ENCODE measurements at regions not wholly inside any gene's neighbourhood (a gene's known extent, or its start where the extent isn't known, plus 50 kb on each side); places are given as distances from the start of the nearest gene placed in this dataset.

- no peaks in the 10 kb centered on the region for H3K9me3 ChIP-seq (ENCODE audit: insufficient read depth, low read length)
- H4K20me1 ChIP-seq (ENCODE audit: insufficient read depth, low read length), result no peaks in the 10 kb centered on the region
- H3K79me2 ChIP-seq (ENCODE audit: low read length), result no peaks in the 10 kb centered on the region
- H3K27me3 ChIP-seq (ENCODE audit: low read depth, low read length), result peaks cover 8% of the 10 kb centered on the region; the same call in 1 of the 2 replicates
- no peak overlapping the region for H3K9ac ChIP-seq (ENCODE audit: low read length)
- TF ChIP-seq CTCF (IDR thresholded peaks at IDR 0.05; ENCODE audit: low read depth, low read length) (no peak), EZH2phosphoT487 (IDR thresholded peaks at IDR 0.05; ENCODE audit: low read depth) (no peak)
- H2AFZ ChIP-seq (ENCODE audit: low read depth, low read length), result no peak overlapping the region
- H3K36me3 ChIP-seq (replicated peaks; ENCODE audit: low read depth, low read length), result no peaks in the 10 kb centered on the region
- H3K4me3 ChIP-seq (ENCODE audit: low read length), result no peak overlapping the region
- H3K4me2 ChIP-seq (ENCODE audit: low read length), result no peak overlapping the region
- H3K4me1 ChIP-seq (ENCODE audit: low read length), result peaks cover 22% of the 10 kb centered on the region
- no peak overlapping the region for H3K27ac ChIP-seq (ENCODE audit: low read length)
These were observed 90.5 kb upstream of the VPREB1 start for GRCh38 chr22:22154040-22154439.

GRCh38 chr22:22151308-22151707, 93.3 kb upstream of the VPREB1 start:
- Histone ChIP-seq H3K36me3 (replicated peaks; ENCODE audit: low read depth, low read length) (no peaks in the 10 kb centered on the region), H3K27me3 (ENCODE audit: low read depth, low read length) (peaks cover 29% of the 10 kb centered on the region), H3K79me2 (ENCODE audit: low read length) (no peaks in the 10 kb centered on the region), H3K9me3 (ENCODE audit: insufficient read depth, low read length) (no peaks in the 10 kb centered on the region), H3K4me1 (ENCODE audit: low read length) (peaks cover 10% of the 10 kb centered on the region), H2AFZ (ENCODE audit: low read depth, low read length) (no peak overlapping the region), H4K20me1 (ENCODE audit: insufficient read depth, low read length) (no peaks in the 10 kb centered on the region), H3K4me2 (ENCODE audit: low read length) (no peak overlapping the region), H3K27ac (ENCODE audit: low read length) (no peak overlapping the region), H3K9ac (ENCODE audit: low read length) (no peak overlapping the region), H3K4me3 (ENCODE audit: low read length) (no peak overlapping the region)
- TF ChIP-seq EZH2phosphoT487 (IDR thresholded peaks at IDR 0.05; ENCODE audit: low read depth), result no peak
- TF ChIP-seq CTCF (IDR thresholded peaks at IDR 0.05; ENCODE audit: low read depth, low read length), result no peak

GRCh38 chr22:22150457-22150856, 94.1 kb upstream of the VPREB1 start:
- peaks cover 10% of the 10 kb centered on the region for H3K4me1 ChIP-seq (ENCODE audit: low read length)
- no peak overlapping the region for H3K4me2 ChIP-seq (ENCODE audit: low read length)
- H2AFZ ChIP-seq (ENCODE audit: low read depth, low read length), result no peak overlapping the region
- H3K36me3 ChIP-seq (replicated peaks; ENCODE audit: low read depth, low read length), result no peaks in the 10 kb centered on the region
- no peaks in the 10 kb centered on the region for H3K79me2 ChIP-seq (ENCODE audit: low read length)
- no peak for TF ChIP-seq EZH2phosphoT487 (IDR thresholded peaks at IDR 0.05; ENCODE audit: low read depth)
- no peak for TF ChIP-seq CTCF (IDR thresholded peaks at IDR 0.05; ENCODE audit: low read depth, low read length)
- H3K27ac ChIP-seq (ENCODE audit: low read length), result no peak overlapping the region
- no peak overlapping the region for H3K4me3 ChIP-seq (ENCODE audit: low read length)
- no peaks in the 10 kb centered on the region for H4K20me1 ChIP-seq (ENCODE audit: insufficient read depth, low read length)
- peaks cover 30% of the 10 kb centered on the region for H3K27me3 ChIP-seq (ENCODE audit: low read depth, low read length)
- H3K9me3 ChIP-seq (ENCODE audit: insufficient read depth, low read length), result no peaks in the 10 kb centered on the region
- no peak overlapping the region for H3K9ac ChIP-seq (ENCODE audit: low read length)

- no peaks in the 10 kb centered on the region for H3K79me2 ChIP-seq (ENCODE audit: low read length)
- no peak overlapping the region for H3K4me3 ChIP-seq (ENCODE audit: low read length)
- no peak for TF ChIP-seq CTCF (IDR thresholded peaks at IDR 0.05; ENCODE audit: low read depth, low read length)
- TF ChIP-seq EZH2phosphoT487 (IDR thresholded peaks at IDR 0.05; ENCODE audit: low read depth), result no peak
- no peak overlapping the region for H3K9ac ChIP-seq (ENCODE audit: low read length)
- H3K36me3 ChIP-seq (replicated peaks; ENCODE audit: low read depth, low read length), result no peaks in the 10 kb centered on the region
- no peak overlapping the region for H3K4me2 ChIP-seq (ENCODE audit: low read length)
- H4K20me1 ChIP-seq (ENCODE audit: insufficient read depth, low read length), result no peaks in the 10 kb centered on the region
- peaks cover 30% of the 10 kb centered on the region for H3K27me3 ChIP-seq (ENCODE audit: low read depth, low read length)
- H3K4me1 ChIP-seq (ENCODE audit: low read length), result peaks cover 10% of the 10 kb centered on the region
- H3K9me3 ChIP-seq (ENCODE audit: insufficient read depth, low read length), result no peaks in the 10 kb centered on the region
- no peak overlapping the region for H2AFZ ChIP-seq (ENCODE audit: low read depth, low read length)
- H3K27ac ChIP-seq (ENCODE audit: low read length), result no peak overlapping the region
These were observed 95.7 kb upstream of the VPREB1 start for GRCh38 chr22:22148905-22149304.
